Stimulated activated naive CD8-positive, alpha-beta T cell treated with anti-CD3 and anti-CD28 coated beads, Interleukin-15, Interleukin-2, amounts not matched to agents 100 ng/mL and 50 ng/mL, for 24 hours (primary cell): ENCODE measurements at regions not wholly inside any gene's neighbourhood (a gene's known extent, or its start where the extent isn't known, plus 50 kb on each side); places are given as distances from the start of the nearest gene placed in this dataset.
"Not testable (repeated sequence)": the region's sequence is repeated elsewhere in the genome, so short reads cannot be mapped to it uniquely, and the experiment has no call there.

ENCODE experiments used
- H3K27ac Mint-ChIP-seq: one replicate; pipeline ENCODE4 v1.8.0; 2021; ENCODE audit warnings: mild to moderate bottlenecking, mixed read lengths
- H3K27me3 Mint-ChIP-seq: one replicate; pipeline ENCODE4 v1.8.0; 2021; ENCODE audit warnings: mixed read lengths
- H3K36me3 Mint-ChIP-seq: one replicate; pipeline ENCODE4 v1.8.0; 2021; ENCODE audit warnings: low read depth, mixed read lengths
- H3K4me1 Mint-ChIP-seq: one replicate; pipeline ENCODE4 v1.8.0; 2021; ENCODE audit warnings: low read depth, mixed read lengths
- H3K4me3 Mint-ChIP-seq: one replicate; pipeline ENCODE4 v1.8.0; 2021; ENCODE audit warnings: mild to moderate bottlenecking, mixed read lengths
- H3K9me3 Mint-ChIP-seq: one replicate; pipeline ENCODE4 v1.8.0; 2021; ENCODE audit warnings: mixed read lengths

GRCh38 chr1:200260597-200261335, 149.1 kb downstream of the ZNF281 start:
- H3K27ac Mint-ChIP-seq: no peak overlapping the region
- H3K4me3 Mint-ChIP-seq: no peak overlapping the region
- H3K4me1 Mint-ChIP-seq: peaks cover 11% of the 10 kb centered on the region
- no peaks in the 10 kb centered on the region for H3K9me3 Mint-ChIP-seq
- H3K36me3 Mint-ChIP-seq: no peaks in the 10 kb centered on the region
- H3K27me3 Mint-ChIP-seq: no peaks in the 10 kb centered on the region

DNA sequence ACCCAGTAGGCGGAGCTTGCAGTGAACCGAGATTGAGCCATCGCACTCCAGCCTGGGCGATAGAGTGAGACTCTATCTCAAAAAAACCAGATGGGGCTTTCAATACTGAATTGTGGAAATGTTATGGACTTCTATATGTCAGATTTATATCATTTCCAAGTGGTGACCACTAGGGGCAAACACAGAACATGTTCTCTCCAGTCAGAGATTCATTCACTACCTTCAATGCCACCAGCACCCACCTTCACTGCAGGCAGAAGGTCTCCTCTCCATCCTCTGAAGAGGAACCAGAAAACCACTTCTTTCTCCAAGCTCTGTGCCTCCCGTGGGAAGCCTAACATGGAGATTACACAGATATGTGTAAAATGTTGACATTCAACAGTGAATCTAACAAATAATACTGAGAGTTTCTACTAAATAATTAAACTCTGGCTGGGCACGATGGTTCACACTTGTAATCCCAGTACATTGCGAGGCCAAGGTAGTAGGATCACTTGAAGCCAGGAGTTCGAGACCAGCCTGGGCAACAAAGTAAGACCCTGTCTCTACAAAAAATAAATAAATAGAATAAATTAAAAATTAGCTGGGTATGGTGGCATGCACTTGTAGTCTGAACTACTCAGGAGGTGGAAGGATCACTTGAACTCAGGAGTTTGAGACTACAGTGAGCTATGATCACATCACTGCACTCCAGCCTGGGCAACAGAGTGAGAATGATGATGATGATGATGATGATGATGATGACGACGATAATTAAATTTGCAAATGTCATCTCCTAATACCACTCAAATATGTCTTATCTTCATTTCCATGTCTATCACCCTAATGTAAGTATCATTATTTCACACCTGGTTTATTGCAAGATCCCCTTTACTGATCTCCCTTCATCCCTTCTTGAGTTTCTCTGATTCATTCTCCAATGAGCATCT, 151.1 kb downstream of the ZNF281 start:
- Mint-ChIP-seq H3K36me3 (no peaks in the 10 kb centered on the region), H3K27ac (no peak overlapping the region), H3K4me3 (no peak overlapping the region), H3K4me1 (peaks cover 20% of the 10 kb centered on the region), H3K27me3 (no peaks in the 10 kb centered on the region), H3K9me3 (no peaks in the 10 kb centered on the region)

DNA sequence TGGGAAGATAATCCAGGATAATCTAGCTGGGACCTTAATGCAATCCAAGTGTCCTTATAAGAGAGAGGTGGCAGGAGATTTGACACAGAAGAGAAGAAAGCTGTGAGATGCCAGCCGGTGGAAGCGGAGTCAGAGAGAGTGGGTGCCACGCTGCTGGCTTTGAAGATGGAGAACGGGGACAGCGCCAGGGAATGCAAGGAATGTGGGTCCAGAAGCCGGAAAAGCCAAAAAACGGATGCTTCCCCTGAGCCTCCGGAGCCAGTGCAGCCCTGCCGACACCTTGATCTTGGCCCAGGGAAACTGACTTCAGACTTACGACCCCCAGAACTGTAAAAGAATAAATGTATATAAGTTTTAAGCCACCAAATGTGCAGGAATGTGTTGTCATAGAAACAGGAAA, 152.6 kb downstream of the ZNF281 start:
- Mint-ChIP-seq H3K27ac (no peak overlapping the region), H3K4me3 (no peak overlapping the region), H3K36me3 (no peaks in the 10 kb centered on the region), H3K4me1 (peaks cover 12% of the 10 kb centered on the region), H3K27me3 (no peaks in the 10 kb centered on the region), H3K9me3 (no peaks in the 10 kb centered on the region)

DNA sequence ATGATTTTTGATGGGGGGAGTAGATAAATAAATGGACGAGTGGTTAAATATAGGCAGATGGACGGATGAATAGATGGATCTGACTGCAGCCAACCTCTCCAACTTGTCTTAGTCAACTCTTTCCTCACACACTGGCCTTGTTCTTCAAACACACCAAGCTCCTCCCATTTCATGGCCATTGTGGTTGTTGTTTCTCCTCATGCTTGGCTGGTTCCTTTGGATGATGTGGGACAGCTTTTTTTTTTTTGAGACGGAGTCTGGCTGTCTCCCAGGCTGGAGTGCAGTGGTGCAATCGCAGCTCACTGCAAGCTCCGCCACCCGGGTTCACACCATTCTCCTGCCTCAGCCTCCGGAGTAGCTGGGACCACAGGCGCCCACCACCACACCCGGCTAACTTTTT, 155.2 kb downstream of the ZNF281 start:
- H3K36me3 Mint-ChIP-seq, H3K4me3 Mint-ChIP-seq, H3K9me3 Mint-ChIP-seq, H3K27ac Mint-ChIP-seq, H3K27me3 Mint-ChIP-seq: not testable (repeated sequence)
- H3K4me1 Mint-ChIP-seq: peaks cover 11% of the 10 kb centered on the region

GRCh38 chr1:200253774-200254495, 155.9 kb downstream of the ZNF281 start:
- Mint-ChIP-seq H3K4me3 (no peak overlapping the region), H3K9me3 (no peaks in the 10 kb centered on the region), H3K27ac (no peak overlapping the region), H3K27me3 (peaks cover 3% of the 10 kb centered on the region), H3K36me3 (no peaks in the 10 kb centered on the region), H3K4me1 (peaks cover 11% of the 10 kb centered on the region)

DNA sequence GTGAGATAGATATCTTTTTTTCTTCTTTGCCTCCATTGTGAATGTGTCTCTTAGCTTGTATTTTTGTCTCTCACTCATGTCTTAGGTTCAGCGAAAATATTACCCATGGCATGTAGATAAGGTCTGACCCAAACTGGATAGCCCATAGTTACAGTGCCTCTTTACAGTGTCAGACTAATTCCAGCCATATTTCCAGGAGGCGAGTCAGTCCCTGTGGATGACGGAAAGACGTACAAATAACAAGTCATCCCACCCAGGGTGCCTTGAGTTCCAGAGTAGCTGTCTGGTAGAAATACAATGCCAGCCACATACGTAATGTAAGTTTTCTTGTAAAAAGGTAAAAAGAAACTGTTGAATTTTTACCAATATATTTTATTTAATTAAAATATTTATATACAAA, 157.3 kb downstream of the ZNF281 start:
- H3K4me3 Mint-ChIP-seq: no peak overlapping the region
- no peak overlapping the region for H3K27ac Mint-ChIP-seq
- peaks cover 11% of the 10 kb centered on the region for H3K4me1 Mint-ChIP-seq
- peaks cover 10% of the 10 kb centered on the region for H3K27me3 Mint-ChIP-seq
- H3K9me3 Mint-ChIP-seq: no peaks in the 10 kb centered on the region
- no peaks in the 10 kb centered on the region for H3K36me3 Mint-ChIP-seq

- H3K4me3 Mint-ChIP-seq: no peak overlapping the region
- H3K27me3 Mint-ChIP-seq: peaks cover 21% of the 10 kb centered on the region
- H3K36me3 Mint-ChIP-seq: no peaks in the 10 kb centered on the region
- H3K4me1 Mint-ChIP-seq: peaks cover 11% of the 10 kb centered on the region
- H3K27ac Mint-ChIP-seq: no peak overlapping the region
- H3K9me3 Mint-ChIP-seq: no peaks in the 10 kb centered on the region
Observed at GRCh38 chr1:200250469-200250868, 159.4 kb downstream of the ZNF281 start.

DNA sequence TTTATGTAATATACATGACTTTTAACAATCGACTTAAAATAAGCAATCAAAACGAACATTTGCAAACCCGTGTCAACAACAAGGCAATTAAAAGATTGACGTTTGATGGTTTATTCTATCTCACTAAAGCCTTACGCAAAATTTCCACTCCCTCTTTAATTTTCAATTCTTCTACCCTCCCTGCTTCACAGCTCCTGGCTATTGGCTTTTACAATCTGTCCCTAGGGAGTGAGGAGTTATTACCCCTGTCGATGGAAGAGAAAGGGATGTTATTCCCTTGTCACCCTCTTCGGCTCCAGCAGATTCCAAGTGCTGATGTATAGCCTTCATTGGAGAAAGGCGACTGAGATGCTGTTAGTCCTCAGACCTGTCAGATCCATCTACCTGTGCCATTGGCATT, 161.3 kb downstream of the ZNF281 start:
- Mint-ChIP-seq H3K27me3 (peaks cover 31% of the 10 kb centered on the region), H3K9me3 (no peaks in the 10 kb centered on the region), H3K4me1 (no peaks in the 10 kb centered on the region), H3K4me3 (no peak overlapping the region), H3K36me3 (no peaks in the 10 kb centered on the region), H3K27ac (no peak overlapping the region)

- Mint-ChIP-seq H3K9me3 (no peaks in the 10 kb centered on the region), H3K4me1 (no peaks in the 10 kb centered on the region), H3K27ac (no peak overlapping the region), H3K36me3 (no peaks in the 10 kb centered on the region), H3K27me3 (peaks cover 38% of the 10 kb centered on the region), H3K4me3 (no peak overlapping the region)
Observed at GRCh38 chr1:200247518-200247917, 162.3 kb downstream of the ZNF281 start.

- H3K27ac Mint-ChIP-seq: no peak overlapping the region
- H3K4me1 Mint-ChIP-seq: peaks cover 6% of the 10 kb centered on the region
- H3K9me3 Mint-ChIP-seq: no peaks in the 10 kb centered on the region
- peaks cover 56% of the 10 kb centered on the region for H3K27me3 Mint-ChIP-seq
- H3K4me3 Mint-ChIP-seq: no peak overlapping the region
- no peaks in the 10 kb centered on the region for H3K36me3 Mint-ChIP-seq
Observed at GRCh38 chr1:200245473-200245872, 164.4 kb downstream of the ZNF281 start.

DNA sequence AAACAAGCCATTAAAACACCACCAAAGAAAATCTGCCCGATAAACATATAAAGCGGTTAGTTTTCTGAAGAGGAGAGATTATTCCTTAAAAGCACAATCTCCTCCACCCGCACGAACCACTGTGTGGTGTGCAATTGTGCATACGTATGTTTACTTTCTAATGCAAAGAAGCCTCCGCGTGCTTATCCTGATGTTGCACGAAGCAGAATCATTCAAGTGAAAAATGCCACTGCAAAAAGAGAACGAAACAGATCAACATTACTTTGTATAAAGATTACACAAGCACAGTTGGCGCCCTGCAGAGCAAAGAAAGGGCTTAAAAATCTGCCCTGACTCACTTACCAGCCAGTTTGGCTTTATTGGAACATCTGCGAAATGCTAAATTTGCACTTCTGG, 166.8 kb downstream of the ZNF281 start:
- H3K27me3 Mint-ChIP-seq: peaks cover 52% of the 10 kb centered on the region
- no peaks in the 10 kb centered on the region for H3K36me3 Mint-ChIP-seq
- peaks cover 8% of the 10 kb centered on the region for H3K4me1 Mint-ChIP-seq
- no peak overlapping the region for H3K27ac Mint-ChIP-seq
- no peak overlapping the region for H3K4me3 Mint-ChIP-seq
- H3K9me3 Mint-ChIP-seq: no peaks in the 10 kb centered on the region

DNA sequence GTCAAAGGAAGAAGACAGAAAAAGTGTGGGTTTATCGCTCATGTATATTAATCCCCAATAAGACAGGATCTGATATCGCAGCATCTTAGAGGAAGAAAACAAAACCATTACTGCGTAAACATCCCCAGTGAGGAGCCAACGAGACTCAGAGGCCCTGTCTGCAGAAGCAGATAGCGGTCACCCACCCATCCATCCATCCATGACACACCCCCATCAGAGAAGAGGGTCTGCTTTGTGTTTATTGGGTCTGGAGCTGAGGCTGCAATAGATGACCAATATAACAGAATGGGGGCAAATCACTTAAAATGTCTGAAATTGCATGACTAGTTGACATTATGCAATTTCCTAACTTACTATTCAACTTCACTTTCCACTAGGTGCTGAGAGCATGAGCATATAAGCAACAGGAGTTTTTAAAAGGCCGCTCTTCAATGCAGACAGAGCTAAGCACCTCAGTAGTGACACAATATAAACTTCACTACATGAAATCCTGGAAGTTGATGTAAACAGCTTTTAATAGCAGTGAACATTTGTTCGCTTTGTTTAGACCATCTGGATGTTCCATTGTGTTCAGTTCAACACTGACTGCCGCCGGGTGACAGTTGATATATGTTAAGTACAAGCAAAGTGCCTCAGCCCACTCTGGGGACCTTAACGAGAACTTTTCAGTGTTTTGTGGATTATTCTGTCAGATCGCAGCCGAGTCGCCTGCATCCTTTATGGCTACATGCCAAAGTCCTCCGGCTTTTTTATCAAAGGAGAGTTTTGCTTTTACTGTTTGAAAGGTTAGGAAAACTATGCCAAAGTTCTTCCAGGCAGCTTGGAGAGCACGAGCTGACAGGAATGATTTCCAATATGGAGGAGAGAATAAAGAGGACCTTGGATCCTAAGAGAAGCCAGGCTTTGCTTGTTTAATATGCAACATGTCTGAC, 167.5 kb downstream of the ZNF281 start:
- peaks cover 48% of the 10 kb centered on the region for H3K27me3 Mint-ChIP-seq
- no peaks in the 10 kb centered on the region for H3K36me3 Mint-ChIP-seq
- no peak overlapping the region for H3K4me3 Mint-ChIP-seq
- peaks cover 8% of the 10 kb centered on the region for H3K4me1 Mint-ChIP-seq
- H3K27ac Mint-ChIP-seq: no peak overlapping the region
- H3K9me3 Mint-ChIP-seq: no peaks in the 10 kb centered on the region

DNA sequence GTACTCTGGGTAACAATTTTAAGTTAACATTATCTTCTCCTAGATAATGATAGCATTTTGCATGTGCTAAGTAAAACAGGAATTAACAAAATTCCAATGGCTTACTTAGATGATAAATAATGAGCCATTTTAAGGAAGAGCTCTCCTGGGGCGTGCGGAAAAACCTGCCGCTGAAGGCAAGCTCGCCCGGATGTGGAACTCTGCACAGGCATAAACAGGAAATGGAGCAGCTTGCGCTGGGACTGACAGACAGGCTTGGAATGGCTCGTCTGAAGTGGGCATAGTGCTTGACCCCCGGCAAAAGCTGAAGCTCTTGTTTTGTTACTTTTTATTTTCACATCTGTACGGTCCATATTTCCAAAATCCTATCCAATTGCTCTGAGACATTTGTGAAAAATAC, 169.2 kb downstream of the ZNF281 start:
- Mint-ChIP-seq H3K9me3 (no peaks in the 10 kb centered on the region), H3K4me1 (peaks cover 8% of the 10 kb centered on the region), H3K4me3 (no peak overlapping the region), H3K36me3 (no peaks in the 10 kb centered on the region), H3K27me3 (peaks cover 41% of the 10 kb centered on the region), H3K27ac (no peak overlapping the region)

DNA sequence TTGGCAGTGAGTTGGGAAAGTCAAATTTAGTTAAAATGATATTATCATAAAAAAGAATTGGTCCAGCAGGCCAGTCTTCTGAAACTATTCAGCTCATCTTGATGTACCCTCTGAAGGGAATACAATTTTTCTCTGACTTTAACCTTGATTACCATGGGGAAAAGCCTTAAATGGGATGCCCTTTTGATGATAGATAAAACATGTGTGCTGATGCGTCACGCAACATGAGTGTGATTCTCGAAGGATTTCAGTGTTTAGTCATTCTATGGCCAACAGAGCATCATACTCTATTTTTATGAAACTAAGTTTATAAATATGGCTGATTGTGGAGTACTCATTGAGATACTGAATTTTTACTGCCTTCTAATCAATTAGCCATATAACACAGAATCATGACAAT, 171.5 kb downstream of the ZNF281 start:
- Mint-ChIP-seq H3K4me1 (peaks cover 8% of the 10 kb centered on the region), H3K36me3 (no peaks in the 10 kb centered on the region), H3K27ac (no peak overlapping the region), H3K4me3 (no peak overlapping the region), H3K27me3 (peaks cover 29% of the 10 kb centered on the region), H3K9me3 (no peaks in the 10 kb centered on the region)
